ENCODE measurements at regions not wholly inside any gene's neighbourhood (a gene's known extent, or its start where the extent isn't known, plus 50 kb on each side); places are given as distances from the start of the nearest gene placed in this dataset.

- TF ChIP-seq CTCF (IDR thresholded peaks at IDR 0.05) (no peak), POLR2A (IDR thresholded peaks at IDR 0.05) (no peak)
Observed at GRCh38 chr3:127118366-127118765, 74.6 kb upstream of the PRR23E start.

Measured in body of pancreas (tissue), 4 donors.